ENCODE measurements at regions not wholly inside any gene's neighbourhood (a gene's known extent, or its start where the extent isn't known, plus 50 kb on each side); places are given as distances from the start of the nearest gene placed in this dataset.
A peak's percentile ranks its signal among the peaks of the same experiment; 100 is the strongest.

DNA sequence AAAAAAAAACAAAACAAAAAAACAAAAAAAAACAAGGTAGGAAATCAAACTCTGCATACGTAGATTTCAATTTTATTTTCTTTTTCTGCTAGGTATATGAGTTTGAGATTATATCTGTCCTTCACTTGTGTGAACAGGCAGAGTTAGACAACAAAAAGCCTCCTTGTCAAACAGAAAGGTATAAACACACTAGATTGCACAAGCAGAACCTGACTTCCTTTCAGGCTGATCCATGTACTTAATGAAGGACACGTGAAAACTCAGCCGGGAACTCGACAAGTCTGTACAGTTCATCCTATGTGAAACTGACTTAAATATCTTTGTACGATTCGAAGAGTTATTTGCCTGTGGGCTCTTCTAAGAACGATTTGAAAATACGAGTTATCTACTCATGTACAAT lies 254.1 kb downstream of the ARL4A start:
- in situ Hi-C loops (cut with HindIII; ENCODE audit: low sequenced_read_pairs): no loop called here

DNA sequence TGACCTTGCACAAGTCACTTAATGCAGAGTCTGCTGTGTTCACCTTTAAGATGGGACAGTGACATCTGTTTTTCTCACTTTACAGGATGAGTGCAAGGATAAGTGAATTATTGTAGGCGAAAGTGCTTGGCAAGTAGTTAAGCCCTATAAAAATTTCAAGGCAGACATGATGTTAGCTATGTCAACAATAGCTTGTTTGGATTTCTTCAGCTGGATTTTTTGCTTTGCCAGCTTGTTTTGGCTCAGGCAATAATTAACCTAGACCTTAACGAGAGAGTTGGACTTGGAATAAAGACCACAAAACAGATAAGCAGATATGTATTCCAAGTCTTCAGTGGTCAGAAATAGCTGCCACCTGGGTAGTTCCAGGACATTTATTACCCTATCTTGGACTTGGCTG lies 255.2 kb downstream of the ARL4A start:
- H3K4me3 ChIP-seq (ENCODE audit: low read depth, low read length): no peak overlapping the region
- TF ChIP-seq, protein P1, sequence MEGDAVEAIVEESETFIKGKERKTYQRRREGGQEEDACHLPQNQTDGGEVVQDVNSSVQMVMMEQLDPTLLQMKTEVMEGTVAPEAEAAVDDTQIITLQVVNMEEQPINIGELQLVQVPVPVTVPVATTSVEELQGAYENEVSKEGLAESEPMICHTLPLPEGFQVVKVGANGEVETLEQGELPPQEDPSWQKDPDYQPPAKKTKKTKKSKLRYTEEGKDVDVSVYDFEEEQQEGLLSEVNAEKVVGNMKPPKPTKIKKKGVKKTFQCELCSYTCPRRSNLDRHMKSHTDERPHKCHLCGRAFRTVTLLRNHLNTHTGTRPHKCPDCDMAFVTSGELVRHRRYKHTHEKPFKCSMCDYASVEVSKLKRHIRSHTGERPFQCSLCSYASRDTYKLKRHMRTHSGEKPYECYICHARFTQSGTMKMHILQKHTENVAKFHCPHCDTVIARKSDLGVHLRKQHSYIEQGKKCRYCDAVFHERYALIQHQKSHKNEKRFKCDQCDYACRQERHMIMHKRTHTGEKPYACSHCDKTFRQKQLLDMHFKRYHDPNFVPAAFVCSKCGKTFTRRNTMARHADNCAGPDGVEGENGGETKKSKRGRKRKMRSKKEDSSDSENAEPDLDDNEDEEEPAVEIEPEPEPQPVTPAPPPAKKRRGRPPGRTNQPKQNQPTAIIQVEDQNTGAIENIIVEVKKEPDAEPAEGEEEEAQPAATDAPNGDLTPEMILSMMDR (IDR thresholded peaks at IDR 0.05; ENCODE audit: low read depth, low read length): no peak
- peak; percentile 52 for DNase-seq (ENCODE audit: low read depth, low spot score)
- in situ Hi-C loops (cut with HindIII; ENCODE audit: low sequenced_read_pairs): no loop called here

More for the DNA sequence above, 254.1 kb downstream of the ARL4A start:
- no peak overlapping the region for H3K4me3 ChIP-seq (ENCODE audit: low read depth, low read length)
- TF ChIP-seq, protein P1 (IDR thresholded peaks at IDR 0.05; ENCODE audit: low read depth, low read length): no peak
- DNase-seq (ENCODE audit: low read depth, low spot score): no peak

DNA sequence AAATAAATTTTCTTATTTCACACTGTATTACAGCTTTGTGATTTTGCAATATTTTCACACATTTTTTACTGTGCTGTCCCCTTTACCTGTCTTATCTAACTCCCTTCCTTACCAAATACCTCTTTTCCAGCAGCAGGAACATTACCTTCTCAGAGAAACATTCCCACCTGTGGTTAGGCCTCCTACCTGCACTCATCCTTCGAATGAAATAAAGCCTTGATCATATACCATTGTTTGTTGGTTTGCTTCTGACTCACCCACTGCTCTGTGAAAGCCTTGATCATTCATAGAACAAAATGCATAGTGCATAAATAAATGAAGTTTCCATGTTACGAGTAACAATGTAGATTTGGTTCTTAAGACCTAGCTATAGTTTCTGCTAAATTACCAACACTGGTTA lies 256.3 kb downstream of the ARL4A start:
- DNase-seq (ENCODE audit: low read depth, low spot score): no peak
- in situ Hi-C loops (cut with HindIII; ENCODE audit: low sequenced_read_pairs): no loop called here
- TF ChIP-seq, protein P1 (IDR thresholded peaks at IDR 0.05; ENCODE audit: low read depth, low read length): no peak
- H3K4me3 ChIP-seq (ENCODE audit: low read depth, low read length): no peak overlapping the region

DNA sequence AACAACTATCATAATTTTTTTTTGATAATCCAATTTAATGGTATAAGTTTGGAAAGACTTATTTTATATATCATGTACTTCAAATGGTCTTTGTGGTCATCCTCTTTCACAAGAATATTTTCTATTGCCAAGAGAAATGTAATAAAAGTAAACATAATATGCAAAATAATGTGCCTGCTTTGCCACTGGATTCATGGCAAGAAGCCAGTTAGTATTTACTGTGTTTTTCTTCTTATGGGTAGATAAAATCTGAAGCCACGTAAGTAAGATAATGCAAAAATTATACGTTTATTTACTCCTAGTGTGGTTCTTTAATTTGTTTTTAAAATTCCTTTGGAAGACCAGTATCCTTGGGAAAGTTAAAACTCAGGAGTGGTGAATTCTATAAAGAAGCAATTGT lies 258.5 kb downstream of the ARL4A start:
- TF ChIP-seq, protein P1 (IDR thresholded peaks at IDR 0.05; ENCODE audit: low read depth, low read length): no peak
- DNase-seq (ENCODE audit: low read depth, low spot score): no peak
- no peak overlapping the region for H3K4me3 ChIP-seq (ENCODE audit: low read depth, low read length)
- in situ Hi-C loops (cut with HindIII; ENCODE audit: low sequenced_read_pairs): no loop called here

DNA sequence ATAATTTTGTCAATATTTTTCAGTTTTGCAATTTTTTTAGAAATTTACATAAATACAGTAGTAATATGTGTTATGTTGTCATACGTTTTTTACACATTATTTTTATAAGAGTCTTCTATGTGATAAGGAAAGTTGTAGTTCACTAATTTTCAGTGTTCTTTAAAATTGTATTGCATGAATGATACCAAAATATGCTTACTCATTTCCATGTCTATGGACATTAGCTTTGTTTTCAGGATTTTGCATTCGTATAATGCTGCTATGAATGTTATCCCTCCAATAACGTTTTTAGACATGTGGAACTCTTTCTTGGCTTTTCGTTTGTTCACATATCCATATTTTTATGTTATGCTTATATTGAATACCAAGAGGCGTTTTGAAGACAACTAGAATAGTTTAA lies 260.0 kb downstream of the ARL4A start:
- in situ Hi-C loops (cut with HindIII; ENCODE audit: low sequenced_read_pairs): no loop called here
- TF ChIP-seq, protein P1 (IDR thresholded peaks at IDR 0.05; ENCODE audit: low read depth, low read length): no peak
- no peak overlapping the region for H3K4me3 ChIP-seq (ENCODE audit: low read depth, low read length)
- DNase-seq (ENCODE audit: low read depth, low spot score): no peak

DNA sequence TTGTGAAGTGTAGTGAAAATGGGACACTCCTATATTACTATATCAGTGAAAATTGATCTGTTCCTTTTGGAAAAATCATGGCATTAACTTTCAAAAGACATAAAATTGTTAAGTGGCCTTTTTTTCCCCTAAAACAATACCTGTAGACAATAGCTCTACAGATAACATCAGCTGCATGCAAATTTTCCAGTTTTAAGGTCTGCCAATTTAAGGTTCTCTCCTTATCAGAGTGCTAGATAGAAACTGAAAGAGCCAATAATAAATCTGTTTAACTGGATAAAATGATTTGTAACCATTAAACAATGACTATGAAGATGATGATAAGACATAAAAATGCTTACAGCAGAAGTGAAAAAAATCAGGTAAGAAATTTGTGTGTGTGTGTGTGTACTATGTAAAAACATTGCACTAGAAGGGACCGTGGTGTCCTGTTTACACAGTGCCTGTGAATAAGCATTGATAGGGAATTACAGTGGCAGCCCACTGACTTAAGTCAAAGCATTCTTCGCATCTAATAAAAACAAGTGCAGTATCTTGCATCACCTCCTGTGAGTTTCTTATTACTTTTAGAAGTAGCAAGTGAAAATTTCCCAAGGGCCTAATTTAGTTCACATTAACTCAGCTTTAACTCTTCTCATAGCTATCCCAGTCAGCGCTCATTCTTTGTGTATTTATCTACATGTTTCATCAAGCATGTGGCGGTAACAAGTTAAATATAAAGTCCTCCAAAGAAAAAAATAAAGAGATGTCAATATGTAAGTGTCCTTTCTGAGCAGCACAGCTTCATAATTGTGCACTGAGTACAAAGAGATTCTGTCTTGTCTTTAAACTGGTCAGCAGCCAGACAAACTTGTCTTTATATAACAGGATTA lies 261.9 kb downstream of the ARL4A start:
- peak; percentile 66 for DNase-seq (ENCODE audit: low read depth, low spot score)
- TF ChIP-seq, protein P1 (IDR thresholded peaks at IDR 0.05; ENCODE audit: low read depth, low read length): no peak
- no peak overlapping the region for H3K4me3 ChIP-seq (ENCODE audit: low read depth, low read length)
- in situ Hi-C loops (cut with HindIII; ENCODE audit: low sequenced_read_pairs): no loop called here
